Activated CD4-positive, alpha-beta T cell treated with anti-CD3 and anti-CD28 coated beads, Interleukin-2, amount 10 ng/mL, durations not matched to agents 24 days and 14 days (primary cell): ENCODE measurements at regions not wholly inside any gene's neighbourhood (a gene's known extent, or its start where the extent isn't known, plus 50 kb on each side); places are given as distances from the start of the nearest gene placed in this dataset.
"Not testable (repeated sequence)": the region's sequence is repeated elsewhere in the genome, so short reads cannot be mapped to it uniquely, and the experiment has no call there.

Experiments used
- DNase-seq: peaks from one replicate; pipeline ENCODE4 v3.0.0; 2022
- H3K27ac Mint-ChIP-seq: one replicate; pipeline ENCODE4 v1.8.0; 2022; ENCODE audit warnings: mild to moderate bottlenecking, mixed read lengths
- H3K27me3 Mint-ChIP-seq: one replicate; pipeline ENCODE4 v1.8.0; 2022; ENCODE audit warnings: mixed read lengths
- H3K36me3 Mint-ChIP-seq: one replicate; pipeline ENCODE4 v1.8.0; 2022; ENCODE audit warnings: low read depth, mild to moderate bottlenecking, mixed read lengths
- H3K4me1 Mint-ChIP-seq: one replicate; pipeline ENCODE4 v1.8.0; 2021; ENCODE audit warnings: mixed read lengths
- H3K4me3 Mint-ChIP-seq: one replicate; pipeline ENCODE4 v1.8.0; 2022; ENCODE audit warnings: mild to moderate bottlenecking, moderate library complexity, mixed read lengths
- H3K9me3 Mint-ChIP-seq: one replicate; pipeline ENCODE4 v1.8.0; 2021; ENCODE audit warnings: mixed read lengths
- intact Hi-C: fragments of 100-400 bp; cut with micrococcal nuclease; formaldehyde crosslinking; loops from one replicate; pipeline ENCODE4 v1.15.1; 2023

- Mint-ChIP-seq H3K27me3 (no peaks in the 10 kb centered on the region), H3K4me3 (no peak overlapping the region), H3K36me3 (no peaks in the 10 kb centered on the region), H3K27ac (no peak overlapping the region), H3K9me3 (no peaks in the 10 kb centered on the region), H3K4me1 (no peaks in the 10 kb centered on the region)
- DNase-seq: no peak
- intact Hi-C loops: no loop called here
Measured at GRCh38 chr4:55028196-55028595, 97.2 kb downstream of the KDR start.

GRCh38 chr4:55027596-55027995, 97.8 kb downstream of the KDR start:
- H3K9me3 Mint-ChIP-seq: no peaks in the 10 kb centered on the region
- no peaks in the 10 kb centered on the region for H3K36me3 Mint-ChIP-seq

GRCh38 chr4:55025456-55025855, 99.9 kb downstream of the KDR start:
- H3K36me3 Mint-ChIP-seq, H3K9me3 Mint-ChIP-seq, DNase-seq, H3K27me3 Mint-ChIP-seq, H3K4me1 Mint-ChIP-seq, intact Hi-C loops, H3K27ac Mint-ChIP-seq, H3K4me3 Mint-ChIP-seq: not testable (repeated sequence)

More at GRCh38 chr4:55027596-55027995, 97.8 kb downstream of the KDR start:
- Mint-ChIP-seq H3K27me3 (no peaks in the 10 kb centered on the region), H3K4me1 (no peaks in the 10 kb centered on the region), H3K4me3 (no peak overlapping the region), H3K27ac (no peak overlapping the region)
- intact Hi-C loops: no loop called here
- no peak for DNase-seq

- Mint-ChIP-seq H3K27me3 (no peaks in the 10 kb centered on the region), H3K4me1 (no peaks in the 10 kb centered on the region), H3K36me3 (no peaks in the 10 kb centered on the region), H3K27ac (no peak overlapping the region), H3K9me3 (no peaks in the 10 kb centered on the region), H3K4me3 (no peak overlapping the region)
- no peak for DNase-seq
- intact Hi-C loops: no loop called here
Measured at GRCh38 chr4:55023030-55023429, 102.4 kb downstream of the KDR start.

- Mint-ChIP-seq H3K4me3 (no peak overlapping the region), H3K27ac (no peak overlapping the region), H3K36me3 (no peaks in the 10 kb centered on the region), H3K27me3 (no peaks in the 10 kb centered on the region), H3K9me3 (no peaks in the 10 kb centered on the region), H3K4me1 (no peaks in the 10 kb centered on the region)
- no peak for DNase-seq
- intact Hi-C loops: no loop called here
Measured at GRCh38 chr4:55021214-55021613, 104.2 kb downstream of the KDR start.

GRCh38 chr4:55020131-55020530, 105.3 kb downstream of the KDR start:
- Mint-ChIP-seq H3K36me3 (no peaks in the 10 kb centered on the region), H3K4me3 (no peak overlapping the region), H3K27me3 (no peaks in the 10 kb centered on the region), H3K9me3 (peaks cover 9% of the 10 kb centered on the region), H3K4me1 (no peaks in the 10 kb centered on the region), H3K27ac (no peak overlapping the region)
- intact Hi-C loops: no loop called here
- DNase-seq: no peak

- peak; percentile 15 for DNase-seq
- no peaks in the 10 kb centered on the region for H3K27me3 Mint-ChIP-seq
- intact Hi-C loops: no loop called here
- H3K36me3 Mint-ChIP-seq: no peaks in the 10 kb centered on the region
- H3K9me3 Mint-ChIP-seq: peaks cover 9% of the 10 kb centered on the region
- no peaks in the 10 kb centered on the region for H3K4me1 Mint-ChIP-seq
- no peak overlapping the region for H3K4me3 Mint-ChIP-seq
- H3K27ac Mint-ChIP-seq: no peak overlapping the region
Measured at GRCh38 chr4:55018978-55019377, 106.4 kb downstream of the KDR start.

GRCh38 chr4:55018521-55018920, 106.9 kb downstream of the KDR start:
- DNase-seq: no peak
- no peaks in the 10 kb centered on the region for H3K36me3 Mint-ChIP-seq
- H3K27ac Mint-ChIP-seq: no peak overlapping the region
- intact Hi-C loops: no loop called here
- no peaks in the 10 kb centered on the region for H3K27me3 Mint-ChIP-seq
- no peaks in the 10 kb centered on the region for H3K4me1 Mint-ChIP-seq
- H3K4me3 Mint-ChIP-seq: no peak overlapping the region
- H3K9me3 Mint-ChIP-seq: peaks cover 9% of the 10 kb centered on the region

- Mint-ChIP-seq H3K9me3 (peaks cover 9% of the 10 kb centered on the region), H3K4me3 (no peak overlapping the region), H3K4me1 (no peaks in the 10 kb centered on the region), H3K27ac (no peak overlapping the region), H3K36me3 (no peaks in the 10 kb centered on the region), H3K27me3 (no peaks in the 10 kb centered on the region)
- intact Hi-C loops: no loop called here
- DNase-seq: peak; percentile 10
Measured at GRCh38 chr4:55017406-55017805, 108.0 kb downstream of the KDR start.

- peaks cover 3% of the 10 kb centered on the region for H3K27me3 Mint-ChIP-seq
- no peak overlapping the region for H3K27ac Mint-ChIP-seq
- no peak for DNase-seq
- intact Hi-C loops: no loop called here
- H3K4me1 Mint-ChIP-seq: no peaks in the 10 kb centered on the region
- H3K36me3 Mint-ChIP-seq: no peaks in the 10 kb centered on the region
- H3K9me3 Mint-ChIP-seq: peaks cover 9% of the 10 kb centered on the region
- no peak overlapping the region for H3K4me3 Mint-ChIP-seq
Measured at GRCh38 chr4:55016131-55016530, 109.3 kb downstream of the KDR start.

- Mint-ChIP-seq H3K36me3 (no peaks in the 10 kb centered on the region), H3K9me3 (peaks cover 9% of the 10 kb centered on the region), H3K27ac (no peak overlapping the region), H3K4me3 (no peak overlapping the region), H3K27me3 (peaks cover 3% of the 10 kb centered on the region), H3K4me1 (no peaks in the 10 kb centered on the region)
- intact Hi-C loops: no loop called here
- no peak for DNase-seq
Measured at GRCh38 chr4:55014876-55015275, 110.5 kb downstream of the KDR start.

- H3K4me3 Mint-ChIP-seq: no peak overlapping the region
- H3K36me3 Mint-ChIP-seq: no peaks in the 10 kb centered on the region
- no peaks in the 10 kb centered on the region for H3K4me1 Mint-ChIP-seq
- intact Hi-C loops: no loop called here
- peaks cover 3% of the 10 kb centered on the region for H3K27me3 Mint-ChIP-seq
- DNase-seq: no peak
- H3K9me3 Mint-ChIP-seq: peaks cover 9% of the 10 kb centered on the region
- no peak overlapping the region for H3K27ac Mint-ChIP-seq
Measured at GRCh38 chr4:55013431-55013955, 111.9 kb downstream of the KDR start.

- Mint-ChIP-seq H3K27me3 (peaks cover 3% of the 10 kb centered on the region), H3K27ac (no peak overlapping the region)
Measured at GRCh38 chr4:55012363-55013230, 112.8 kb downstream of the KDR start.

GRCh38 chr4:55011761-55012160, 113.6 kb downstream of the KDR start:
- Mint-ChIP-seq H3K4me3 (no peak overlapping the region), H3K27ac (no peak overlapping the region), H3K9me3 (peaks cover 9% of the 10 kb centered on the region), H3K36me3 (no peaks in the 10 kb centered on the region), H3K27me3 (peaks cover 3% of the 10 kb centered on the region), H3K4me1 (no peaks in the 10 kb centered on the region)
- intact Hi-C loops: no loop called here
- no peak for DNase-seq

More at GRCh38 chr4:55012363-55013230, 112.8 kb downstream of the KDR start:
- H3K4me3 Mint-ChIP-seq: no peak overlapping the region
- peaks cover 9% of the 10 kb centered on the region for H3K9me3 Mint-ChIP-seq
- no peak for DNase-seq
- H3K36me3 Mint-ChIP-seq: no peaks in the 10 kb centered on the region
- intact Hi-C loops: no loop called here
- H3K4me1 Mint-ChIP-seq: no peaks in the 10 kb centered on the region

- Mint-ChIP-seq H3K36me3 (no peaks in the 10 kb centered on the region), H3K27ac (no peak overlapping the region), H3K4me1 (no peaks in the 10 kb centered on the region), H3K27me3 (peaks cover 3% of the 10 kb centered on the region), H3K4me3 (no peak overlapping the region), H3K9me3 (peaks cover 4% of the 10 kb centered on the region)
- intact Hi-C loops: no loop called here
- no peak for DNase-seq
Measured at GRCh38 chr4:55010550-55010949, 114.8 kb downstream of the KDR start.
